Heart right ventricle (tissue), 16 donors: ENCODE measurements at regions not wholly inside any gene's neighbourhood (a gene's known extent, or its start where the extent isn't known, plus 50 kb on each side); places are given as distances from the start of the nearest gene placed in this dataset.

Experiments used
- ATAC-seq, 8 donors: fragments of 200-7000 bp; cut with Tn5 transposase; one replicate each; pipeline ENCODE4 v1.9.1; 2020; ENCODE audit warnings: mild to moderate bottlenecking in 8 of 8, moderate library complexity in 8 of 8, moderate number of reproducible peaks in 1 of 8
- DNase-seq, 2 donors: peaks; one replicate each; pipeline ENCODE4 v3.0.0-alpha.2; 2020
- H3K27ac ChIP-seq, 10 donors: fragments of 200-600 bp; sonication (generic) in 2 of 10; one replicate each; pipeline versions ENCODE4 v1.5.0 to v1.8.0; 2020 to 2022; ENCODE audit warnings: mild to moderate bottlenecking in 3 of 10
- H3K27me3 ChIP-seq, 7 donors: fragments of 200-600 bp; one replicate each; pipeline ENCODE4 v1.8.0; 2021 to 2022; ENCODE audit warnings: mild to moderate bottlenecking in 2 of 7
- H3K36me3 ChIP-seq, 9 donors: fragments of 200-600 bp; sonication (generic) in 1 of 9; one replicate each; pipeline versions ENCODE4 v1.5.0 to v1.8.0; 2020 to 2022; ENCODE audit warnings: mild to moderate bottlenecking in 2 of 9
- H3K4me1 ChIP-seq, 9 donors: fragments of 200-600 bp; sonication (generic) in 1 of 9; one replicate each; pipeline versions ENCODE4 v1.5.0 to v1.8.0; 2020 to 2022; ENCODE audit warnings: mild to moderate bottlenecking in 4 of 9
- H3K4me3 ChIP-seq, 10 donors: fragments of 200-600 bp; sonication (generic) in 2 of 10; one replicate each; pipeline versions ENCODE4 v1.5.0 to v1.8.0; 2020 to 2022; ENCODE audit warnings: mild to moderate bottlenecking in 7 of 10, moderate library complexity in 2 of 10
- H3K9me3 ChIP-seq, 11 donors: fragments of 200-600 bp in 10 of 11; sonication (generic) in 2 of 11; one replicate each; pipeline versions ENCODE4 v1.5.0 to v1.8.0; 2013 to 2022; ENCODE audit warnings: mild to moderate bottlenecking in 2 of 11, control low read depth in 1 of 11, moderate library complexity in 1 of 11
- WGBS, 2 donors: extraction: QIAGEN DNeasy Blood & Tissue Kit; methylation state at CpG; one replicate each; pipeline ENCODE4 v1.1.7; 2013; ENCODE audit warnings: inconsistent platforms in 1 of 2; 5-methylcytosine and 5-hydroxymethylcytosine counted together
- intact Hi-C, 10 donors: fragments of 100-400 bp; cut with DNase I; formaldehyde crosslinking; loops; one replicate each; pipeline versions ENCODE4 v1.11.1 to v1.14.2; 2022
- TF ChIP-seq, protein P1 (sequence below), 9 donors: fragments of 200-600 bp; sonication (generic) in 2 of 9; IDR thresholded peaks; one replicate each; pipeline versions ENCODE4 v1.5.0 to v1.8.0; 2021 to 2022; ENCODE audit warnings: antibody characterized with exemption in 9 of 9, mild to moderate bottlenecking in 5 of 9, moderate library complexity in 1 of 9
- donor health status: Arrhythmogenic right ventricular cardiomyopathy.
- donor health status: ischemic (EF 13 %, LVEDD 7.1; RV severe dilation, severe dysfunction).
- donor health status: healthy with polysubstance abuse.
- donor health status: DM: no; HTN: yes; CAD: no.
- donor health status: DM: no; HTN: no; CAD: no.
- donor health status: ischemic (EF 25% LVEDD 6.9; RV normal size, moderate dysfunction).
- donor health status: ischemic (EF 25% LVEDD 5.7; RV mildly dilated, moderate dysfunction).
- donor health status: healthy.
- donor health status: DM: yes; HTN: yes; CAD: no.
- donor health status: Ischemic cardiomyopathy.
- donor health status: ischemic (EF 35%, LVEDD 5.7; RV mildly dilated, moderate dysfunction).
- donor health status: nonischemic (EF 11% LVEDD 7.7; RV severe dilation, severe dysfunction).
- donor health status: DM: yes; HTN: yes; CAD: no.
- donor health status: PGD.
- donor health status: ischemic (EF 29% LVEDD 5.4; RV normal size, mild dysfunction).
- donor health status: nonischemic (EF 23%, LVEDD 6.1; RV moderate dilation, normal function).

DNA sequence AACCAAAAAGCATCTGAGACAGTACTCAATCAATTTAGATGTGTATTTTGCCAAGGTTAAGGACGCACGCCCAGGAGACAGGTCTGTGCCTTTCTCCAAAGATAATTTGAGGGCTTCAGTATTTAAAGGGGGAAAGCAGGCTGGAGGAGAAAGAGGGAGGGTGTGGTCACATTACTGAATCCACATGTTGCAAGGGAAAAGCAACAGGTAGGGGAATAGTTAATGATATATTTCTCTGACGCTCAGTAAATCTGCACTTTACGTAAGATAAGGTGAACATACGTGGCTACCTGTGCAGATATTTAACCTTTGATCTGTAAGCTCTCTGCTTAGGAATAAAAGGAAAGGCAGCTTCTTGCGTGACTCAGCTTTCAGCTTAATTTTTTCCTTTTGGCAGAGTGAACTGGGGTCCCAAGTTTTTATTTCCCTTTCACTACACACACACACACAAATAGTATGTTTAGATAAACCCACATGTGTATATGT is 443.4 kb downstream of the NTRK2 start:
- TF ChIP-seq, protein P1, sequence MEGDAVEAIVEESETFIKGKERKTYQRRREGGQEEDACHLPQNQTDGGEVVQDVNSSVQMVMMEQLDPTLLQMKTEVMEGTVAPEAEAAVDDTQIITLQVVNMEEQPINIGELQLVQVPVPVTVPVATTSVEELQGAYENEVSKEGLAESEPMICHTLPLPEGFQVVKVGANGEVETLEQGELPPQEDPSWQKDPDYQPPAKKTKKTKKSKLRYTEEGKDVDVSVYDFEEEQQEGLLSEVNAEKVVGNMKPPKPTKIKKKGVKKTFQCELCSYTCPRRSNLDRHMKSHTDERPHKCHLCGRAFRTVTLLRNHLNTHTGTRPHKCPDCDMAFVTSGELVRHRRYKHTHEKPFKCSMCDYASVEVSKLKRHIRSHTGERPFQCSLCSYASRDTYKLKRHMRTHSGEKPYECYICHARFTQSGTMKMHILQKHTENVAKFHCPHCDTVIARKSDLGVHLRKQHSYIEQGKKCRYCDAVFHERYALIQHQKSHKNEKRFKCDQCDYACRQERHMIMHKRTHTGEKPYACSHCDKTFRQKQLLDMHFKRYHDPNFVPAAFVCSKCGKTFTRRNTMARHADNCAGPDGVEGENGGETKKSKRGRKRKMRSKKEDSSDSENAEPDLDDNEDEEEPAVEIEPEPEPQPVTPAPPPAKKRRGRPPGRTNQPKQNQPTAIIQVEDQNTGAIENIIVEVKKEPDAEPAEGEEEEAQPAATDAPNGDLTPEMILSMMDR (IDR thresholded peaks at IDR 0.05): no peak
- no peak overlapping the region for H3K27ac ChIP-seq
- DNase-seq: no peak
- peaks cover 0 to 2% (median 0%) of the 10 kb centered on the region in 7 donors for H3K27me3 ChIP-seq
- H3K4me1 ChIP-seq: no peaks in the 10 kb centered on the region
- WGBS, 2 donors: 89 to 91% methylated on average over 6 of the region's 6 CpGs
- intact Hi-C loops: no loop called here
- no peak for ATAC-seq
- H3K4me3 ChIP-seq: no peak overlapping the region
- no peaks in the 10 kb centered on the region for H3K9me3 ChIP-seq
- no peaks in the 10 kb centered on the region for H3K36me3 ChIP-seq

DNA sequence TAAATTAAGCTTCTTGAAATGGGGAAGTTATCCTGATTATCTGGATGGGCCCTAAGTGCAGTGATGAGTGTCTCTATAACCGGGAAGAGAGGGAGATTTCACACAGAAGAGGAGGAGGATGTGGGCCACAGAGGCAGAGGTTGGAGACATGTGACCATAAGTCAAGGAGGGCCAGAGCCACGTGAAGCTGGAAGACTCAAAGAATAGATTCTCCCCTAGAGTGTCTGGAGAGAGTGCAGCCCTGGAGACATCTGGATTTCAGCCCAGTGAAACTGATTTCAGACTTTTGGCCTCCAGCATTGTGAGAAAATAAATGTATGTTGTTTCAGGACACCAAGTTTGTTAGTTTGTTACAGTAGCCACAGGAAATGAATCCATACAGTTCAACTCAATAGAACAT is 442.9 kb downstream of the NTRK2 start:
- Histone ChIP-seq H3K36me3 (no peaks in the 10 kb centered on the region), H3K4me1 (no peaks in the 10 kb centered on the region), H3K9me3 (no peaks in the 10 kb centered on the region), H3K27me3 (peaks cover 0 to 8% (median 0%) of the 10 kb centered on the region in 7 donors), H3K27ac (no peak overlapping the region), H3K4me3 (no peak overlapping the region)
- DNase-seq (no peak), ATAC-seq (no peak)
- intact Hi-C loops: no loop called here
- WGBS, 2 donors: 37 to 46% methylated on average over 2 of the region's 2 CpGs
- TF ChIP-seq, protein P1 (IDR thresholded peaks at IDR 0.05): no peak

DNA sequence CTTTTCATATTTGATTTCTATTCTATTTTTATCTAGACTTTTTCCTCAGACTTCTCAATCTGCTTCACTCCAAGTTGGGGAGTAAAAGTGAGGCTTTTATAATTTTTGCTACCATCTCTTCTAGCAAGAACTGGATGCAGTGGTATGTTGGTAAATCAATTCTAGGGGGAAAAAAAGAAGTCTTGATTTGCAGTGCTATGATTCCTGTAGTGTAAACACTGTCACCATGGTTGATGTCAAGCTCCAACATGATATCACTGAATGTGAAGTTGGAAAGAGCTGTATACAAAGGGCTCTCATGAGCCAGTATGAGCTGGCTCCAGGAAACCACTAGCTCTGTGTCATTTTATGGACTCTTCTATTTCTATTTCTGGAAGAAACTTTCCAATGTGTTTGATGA is 439.2 kb downstream of the NTRK2 start:
- Histone ChIP-seq H3K27me3 (peaks cover 0 to 8% (median 0%) of the 10 kb centered on the region in 7 donors), H3K9me3 (no peaks in the 10 kb centered on the region), H3K27ac (no peak overlapping the region), H3K4me1 (no peaks in the 10 kb centered on the region), H3K4me3 (no peak overlapping the region), H3K36me3 (no peaks in the 10 kb centered on the region)
- TF ChIP-seq, protein P1 (IDR thresholded peaks at IDR 0.05): no peak
- intact Hi-C loops: no loop called here
- ATAC-seq: no peak
- DNase-seq: no peak

DNA sequence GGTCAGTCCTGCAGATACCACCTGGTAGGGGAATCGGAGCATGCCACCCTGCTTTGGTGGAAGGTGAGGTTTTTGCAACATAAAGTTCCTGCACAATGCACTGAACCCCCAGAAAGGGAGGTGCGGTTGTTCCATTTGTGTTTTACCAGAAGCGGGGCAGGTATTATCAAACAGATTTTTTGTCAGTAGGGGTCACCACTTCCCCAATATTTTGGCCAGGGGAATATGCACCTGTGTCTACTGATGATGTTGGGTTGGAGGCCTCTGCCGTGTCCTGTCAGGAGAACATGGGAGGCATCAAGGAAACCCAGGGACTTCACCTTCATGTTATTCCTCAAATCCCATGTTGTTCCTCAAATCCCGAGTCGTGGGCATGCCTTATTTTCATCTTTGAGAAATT is 438.7 kb downstream of the NTRK2 start:
- DNase-seq: no peak
- Histone ChIP-seq H3K27ac (no peak overlapping the region), H3K27me3 (peaks cover 0 to 8% (median 0%) of the 10 kb centered on the region in 7 donors), H3K9me3 (no peaks in the 10 kb centered on the region), H3K36me3 (no peaks in the 10 kb centered on the region), H3K4me3 (no peak overlapping the region), H3K4me1 (no peaks in the 10 kb centered on the region)
- TF ChIP-seq, protein P1 (IDR thresholded peaks at IDR 0.05): no peak
- intact Hi-C loops: no loop called here
- 87 to 95% methylated on average over 6 of the region's 6 CpGs for WGBS, 2 donors
- ATAC-seq: no peak
